H1 (cell line): ENCODE measurements at regions not wholly inside any gene's neighbourhood (a gene's known extent, or its start where the extent isn't known, plus 50 kb on each side); places are given as distances from the start of the nearest gene placed in this dataset.

Experiments
- SIX5 ChIP-seq: IDR thresholded peaks from 2 replicates; pipeline ENCODE4 v1.6.1; 2011; ENCODE audit warnings: mild to moderate bottlenecking, low read depth, low read length

DNA sequence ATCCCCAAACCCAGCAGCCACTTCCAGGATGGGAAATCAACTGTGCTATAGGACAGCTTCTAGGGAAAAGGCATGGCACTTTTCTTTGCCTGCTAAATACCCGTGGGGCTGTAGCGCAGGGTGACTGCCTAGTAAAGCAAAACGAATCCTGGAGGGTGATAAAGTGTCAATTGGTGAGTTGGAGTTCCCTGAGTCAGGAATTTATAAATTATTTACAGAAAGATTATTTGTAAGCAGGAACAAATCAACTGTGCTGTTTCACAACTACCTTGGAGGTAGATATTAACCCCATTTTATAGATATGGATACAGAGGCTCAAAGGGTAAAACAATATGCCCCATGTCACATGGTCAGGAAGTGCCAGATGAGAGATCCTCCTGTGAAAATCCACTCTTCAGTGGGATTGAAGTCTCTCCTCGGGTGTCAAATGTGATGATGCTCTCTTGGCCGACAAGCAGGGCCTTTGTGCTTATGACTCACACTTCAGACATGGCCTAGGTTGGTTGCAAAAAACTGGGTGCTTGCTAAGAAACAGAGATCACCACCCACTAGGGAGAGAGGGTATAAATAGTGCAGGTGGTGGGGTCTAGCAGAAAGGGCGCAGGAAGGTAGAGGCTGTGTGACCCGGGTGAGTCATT lies 383.2 kb upstream of the ZMIZ1 start (continued):
- no peak for TF ChIP-seq SIX5
